22Rv1 (cell line): ENCODE measurements at regions not wholly inside any gene's neighbourhood (a gene's known extent, or its start where the extent isn't known, plus 50 kb on each side); places are given as distances from the start of the nearest gene placed in this dataset.

Experiments used
- ZFX ChIP-seq: fragments of 450-650 bp; IDR thresholded peaks from 2 replicates; pipeline ENCODE4 v1.6.1; 2017; ENCODE audit warnings: antibody characterized with exemption, borderline replicate concordance
- TF ChIP-seq, protein P1 (sequence below): fragments of 450-650 bp; IDR thresholded peaks from 2 replicates; pipeline ENCODE4 v1.5.1; 2017; ENCODE audit warnings: mild to moderate bottlenecking

DNA sequence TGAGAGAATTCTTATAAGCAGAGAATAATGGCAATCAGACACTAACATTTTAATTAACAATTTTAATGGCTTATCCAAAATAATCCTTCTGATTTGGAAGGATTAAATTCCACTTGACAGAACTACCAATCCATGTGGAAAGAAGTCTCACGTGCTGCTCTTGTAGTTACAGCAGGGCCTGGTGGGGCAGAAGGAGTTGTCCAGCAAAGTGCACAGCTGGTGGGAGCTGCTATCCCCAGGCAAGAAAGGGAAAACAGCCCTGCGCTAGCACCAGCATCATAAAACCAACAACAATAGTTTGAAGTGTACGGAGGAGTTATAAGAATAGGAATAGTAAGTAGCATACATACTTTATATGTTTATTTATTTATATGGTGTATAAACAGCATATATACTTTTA, 127.4 kb upstream of the TRIM2 start:
- TF ChIP-seq, protein P1, sequence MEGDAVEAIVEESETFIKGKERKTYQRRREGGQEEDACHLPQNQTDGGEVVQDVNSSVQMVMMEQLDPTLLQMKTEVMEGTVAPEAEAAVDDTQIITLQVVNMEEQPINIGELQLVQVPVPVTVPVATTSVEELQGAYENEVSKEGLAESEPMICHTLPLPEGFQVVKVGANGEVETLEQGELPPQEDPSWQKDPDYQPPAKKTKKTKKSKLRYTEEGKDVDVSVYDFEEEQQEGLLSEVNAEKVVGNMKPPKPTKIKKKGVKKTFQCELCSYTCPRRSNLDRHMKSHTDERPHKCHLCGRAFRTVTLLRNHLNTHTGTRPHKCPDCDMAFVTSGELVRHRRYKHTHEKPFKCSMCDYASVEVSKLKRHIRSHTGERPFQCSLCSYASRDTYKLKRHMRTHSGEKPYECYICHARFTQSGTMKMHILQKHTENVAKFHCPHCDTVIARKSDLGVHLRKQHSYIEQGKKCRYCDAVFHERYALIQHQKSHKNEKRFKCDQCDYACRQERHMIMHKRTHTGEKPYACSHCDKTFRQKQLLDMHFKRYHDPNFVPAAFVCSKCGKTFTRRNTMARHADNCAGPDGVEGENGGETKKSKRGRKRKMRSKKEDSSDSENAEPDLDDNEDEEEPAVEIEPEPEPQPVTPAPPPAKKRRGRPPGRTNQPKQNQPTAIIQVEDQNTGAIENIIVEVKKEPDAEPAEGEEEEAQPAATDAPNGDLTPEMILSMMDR: no peak
- no peak for TF ChIP-seq ZFX
